Liver (tissue), 8 donors: ENCODE measurements at regions not wholly inside any gene's neighbourhood (a gene's known extent, or its start where the extent isn't known, plus 50 kb on each side); places are given as distances from the start of the nearest gene placed in this dataset.

Experiments
- DNase-seq: peaks from one replicate; pipeline ENCODE4 v3.0.0-alpha.2; 2017; ENCODE audit warnings: low spot score
- H3K27ac ChIP-seq, 2 donors: one replicate each; pipeline ENCODE4 v1.7.0; 2013; ENCODE audit warnings: inconsistent platforms in 2 of 2, low read length in 2 of 2, control low read depth in 1 of 2, low read depth in 1 of 2, mild to moderate bottlenecking in 1 of 2
- H3K27me3 ChIP-seq, 4 donors: one replicate each; pipeline versions ENCODE4 v1.6.1 to v1.7.0; 2013; ENCODE audit warnings: low read length in 3 of 4, inconsistent platforms in 1 of 4, mild to moderate bottlenecking in 1 of 4, moderate library complexity in 1 of 4; ENCODE audit not compliant: control insufficient read depth in 4 of 4, insufficient read depth in 4 of 4
- H3K36me3 ChIP-seq, 4 donors: one replicate each; pipeline versions ENCODE4 v1.6.1 to v1.7.0; 2013; ENCODE audit warnings: low read length in 3 of 4, mild to moderate bottlenecking in 3 of 4, low read depth in 1 of 4, moderate library complexity in 1 of 4; ENCODE audit not compliant: control insufficient read depth in 4 of 4, insufficient read depth in 3 of 4
- H3K4me1 ChIP-seq, 4 donors: one replicate each; pipeline versions ENCODE4 v1.6.1 to v1.7.0; 2013; ENCODE audit warnings: low read length in 3 of 4, mild to moderate bottlenecking in 3 of 4, moderate library complexity in 1 of 4; ENCODE audit not compliant: control insufficient read depth in 4 of 4, insufficient read depth in 4 of 4
- H3K4me3 ChIP-seq, 3 donors: one replicate each; pipeline versions ENCODE4 v1.6.1 to v1.7.0; 2013; ENCODE audit warnings: low read length in 3 of 3, control low read depth in 1 of 3, low read depth in 1 of 3, mild to moderate bottlenecking in 1 of 3
- H3K9ac ChIP-seq, 2 donors: one replicate each; pipeline ENCODE4 v1.7.0; 2013; ENCODE audit warnings: low read length in 2 of 2, mild to moderate bottlenecking in 2 of 2, moderate library complexity in 2 of 2, control low read depth in 1 of 2, low read depth in 1 of 2
- H3K9me3 ChIP-seq, 4 donors: one replicate each; pipeline versions ENCODE4 v1.6.1 to v1.7.0; 2013; ENCODE audit warnings: low read length in 3 of 4; ENCODE audit not compliant: control insufficient read depth in 4 of 4
- ATF3 ChIP-seq: IDR thresholded peaks from 2 replicates; pipeline ENCODE4 v1.6.1; 2016; ENCODE audit warnings: antibody characterized with exemption
- CTCF ChIP-seq: fragments of 150-350 bp; IDR thresholded peaks from 2 replicates; pipeline ENCODE4 v1.5.1; 2017; ENCODE audit warnings: improper control_type of control experiment, low read depth, low read length; ENCODE audit not compliant: missing input control
- EGR1 ChIP-seq, 2 donors: IDR thresholded peaks; 2 replicates each; pipeline ENCODE4 v1.6.1; 2016 to 2018; ENCODE audit warnings: antibody characterized with exemption in 2 of 2, low read depth in 2 of 2
- FOXA2 ChIP-seq: IDR thresholded peaks from 2 replicates; pipeline ENCODE4 v1.6.1; 2016; ENCODE audit warnings: antibody characterized with exemption
- GABPA ChIP-seq, 2 donors: IDR thresholded peaks in 1 of 2; conservative IDR thresholded peaks in 1 of 2; 2 replicates each; pipeline ENCODE4 v1.6.1; 2016; ENCODE audit warnings: antibody characterized with exemption in 2 of 2, mild to moderate bottlenecking in 1 of 2, moderate library complexity in 1 of 2
- HNF4A ChIP-seq, 2 donors: conservative IDR thresholded peaks; 2 replicates each; pipeline ENCODE4 v1.6.1; 2016; ENCODE audit warnings: antibody characterized with exemption in 2 of 2, mild to moderate bottlenecking in 2 of 2
- HNF4G ChIP-seq: IDR thresholded peaks from 2 replicates; pipeline ENCODE4 v1.6.1; 2016; ENCODE audit warnings: antibody characterized with exemption
- JUND ChIP-seq, 2 donors: IDR thresholded peaks; 2 replicates each; pipeline ENCODE4 v1.6.1; 2016; ENCODE audit warnings: antibody characterized with exemption in 2 of 2
- RAD21 ChIP-seq, 2 donors: IDR thresholded peaks; 2 replicates each; pipeline ENCODE4 v1.6.1; 2016; ENCODE audit warnings: antibody characterized with exemption in 2 of 2, mild to moderate bottlenecking in 2 of 2
- REST ChIP-seq: IDR thresholded peaks from 2 replicates; pipeline ENCODE4 v1.6.1; 2016; ENCODE audit warnings: antibody characterized with exemption, mild to moderate bottlenecking
- RXRA ChIP-seq, 2 donors: IDR thresholded peaks; 2 replicates each; pipeline ENCODE4 v1.6.1; 2017 to 2018; ENCODE audit warnings: antibody characterized with exemption in 2 of 2, mild to moderate bottlenecking in 1 of 2
- SP1 ChIP-seq: IDR thresholded peaks from 2 replicates; pipeline ENCODE4 v1.6.1; 2018; ENCODE audit warnings: antibody characterized with exemption, mild to moderate bottlenecking
- TAF1 ChIP-seq: conservative IDR thresholded peaks from 2 replicates; pipeline ENCODE4 v1.6.1; 2016; ENCODE audit warnings: antibody characterized with exemption, mild to moderate bottlenecking
- ZBTB33 ChIP-seq: IDR thresholded peaks from 2 replicates; pipeline ENCODE4 v1.6.1; 2016; ENCODE audit warnings: antibody characterized with exemption
- WGBS: extraction: QIAGEN DNeasy Blood & Tissue Kit; methylation state at CpG from one replicate; pipeline ENCODE4 v1.1.7; 2013; 5-methylcytosine and 5-hydroxymethylcytosine counted together
- donor health status: healthy.
- donor health status: healthy.
- donor health status: healthy.
- donor health status: healthy.
- donor health status: healthy.

GRCh38 chr18:29871246-29871645, 1171.3 kb downstream of the DSC3 start:
- H3K9ac ChIP-seq = no peak overlapping the region
- TF ChIP-seq HNF4A (conservative IDR thresholded peaks at IDR 0.05) (no peak), ZBTB33 (no peak), TAF1 (no peak), SP1 (no peak), GABPA (IDR thresholded peaks at IDR 0.05 in 1 of 2, conservative IDR thresholded peaks at IDR 0.05 in 1 of 2) (no peak), RXRA (IDR thresholded peaks at IDR 0.05) (no peak), ATF3 (no peak), CTCF (no peak), JUND (IDR thresholded peaks at IDR 0.05) (no peak), FOXA2 (no peak), EGR1 (IDR thresholded peaks at IDR 0.05; ENCODE audit: low read depth in 2 of 2) (no peak), HNF4G (no peak)
- no peak overlapping the region for H3K27ac ChIP-seq
- WGBS = 59% methylated on average over 2 of the region's 2 CpGs
- no peaks in the 10 kb centered on the region for H3K9me3 ChIP-seq
- H3K4me3 ChIP-seq = no peak overlapping the region
- DNase-seq = no peak
- H3K4me1 ChIP-seq = no peaks in the 10 kb centered on the region
- H3K27me3 ChIP-seq = no peaks in the 10 kb centered on the region
- no peaks in the 10 kb centered on the region for H3K36me3 ChIP-seq

- H3K27ac ChIP-seq = no peak overlapping the region
- H3K9ac ChIP-seq = no peak overlapping the region
- no peak overlapping the region for H3K4me3 ChIP-seq
- H3K9me3 ChIP-seq = no peaks in the 10 kb centered on the region
- TF ChIP-seq REST = no peak
- TF ChIP-seq RXRA (IDR thresholded peaks at IDR 0.05) = no peak
- no peak for TF ChIP-seq HNF4G
- no peak for TF ChIP-seq ATF3
- TF ChIP-seq RAD21 (IDR thresholded peaks at IDR 0.05) = no peak
- no peak for TF ChIP-seq FOXA2
- TF ChIP-seq JUND (IDR thresholded peaks at IDR 0.05) = no peak
- no peak for TF ChIP-seq ZBTB33
- TF ChIP-seq GABPA (IDR thresholded peaks at IDR 0.05 in 1 of 2, conservative IDR thresholded peaks at IDR 0.05 in 1 of 2) = no peak
- DNase-seq = no peak
- WGBS = 56% methylated on average over 1 of the region's 1 CpG
- H3K27me3 ChIP-seq = no peaks in the 10 kb centered on the region
- H3K4me1 ChIP-seq = no peaks in the 10 kb centered on the region
- no peaks in the 10 kb centered on the region for H3K36me3 ChIP-seq
Measured at GRCh38 chr18:29862824-29863223, 1179.7 kb downstream of the DSC3 start.
